ENCODE measurements at regions not wholly inside any gene's neighbourhood (a gene's known extent, or its start where the extent isn't known, plus 50 kb on each side); places are given as distances from the start of the nearest gene placed in this dataset.

- H3K9me3 ChIP-seq (ENCODE audit: control insufficient read depth in 1 of 2, insufficient read depth in 1 of 2, low read length in 2 of 2), result peaks cover 0 to 8% of the 10 kb centered on the region in 2 experiments
- H3K27ac ChIP-seq (ENCODE audit: low read depth in 1 of 2, low read length in 2 of 2), result no peak overlapping the region
- Mint-ChIP-seq H3K27ac (no peak overlapping the region), H3K27me3 (no peaks in the 10 kb centered on the region), H3K9me3 (peaks cover 5% of the 10 kb centered on the region), H3K36me3 (ENCODE audit: low read depth) (no peaks in the 10 kb centered on the region), H3K4me3 (no peak overlapping the region), H3K4me1 (ENCODE audit: low read depth) (no peaks in the 10 kb centered on the region)
- DNase-seq (no peak), ATAC-seq (ENCODE audit: poor library complexity) (no peak)
- intact Hi-C loops (cut with DNase I, micrococcal nuclease), result no loop called here
- TF ChIP-seq CTCF (IDR thresholded peaks at IDR 0.05), result no peak
- H3K4me3 ChIP-seq (ENCODE audit: low read length), result no peak overlapping the region
- POLR2A ChIA-PET, result no interaction called here
- no peaks in the 10 kb centered on the region for H3K36me3 ChIP-seq (ENCODE audit: insufficient read depth, low read length)
- H3K27me3 ChIP-seq (ENCODE audit: control insufficient read depth in 1 of 2, insufficient read depth in 2 of 2, low read length in 2 of 2), result no peaks in the 10 kb centered on the region
- no peaks in the 10 kb centered on the region for H3K4me1 ChIP-seq (ENCODE audit: insufficient read depth, low read length)
- CTCF ChIA-PET, result no interaction called here
Measured at GRCh38 chr7:51968461-51968860, 651.9 kb upstream of the COBL start.

- no peak for TF ChIP-seq CTCF (IDR thresholded peaks at IDR 0.05)
- no peaks in the 10 kb centered on the region for H3K36me3 ChIP-seq (ENCODE audit: insufficient read depth, low read length)
- H3K27me3 ChIP-seq (ENCODE audit: control insufficient read depth in 1 of 2, insufficient read depth in 2 of 2, low read length in 2 of 2), result no peaks in the 10 kb centered on the region
- ChIA-PET POLR2A (no interaction called here), CTCF (no interaction called here)
- no peaks in the 10 kb centered on the region for H3K27me3 Mint-ChIP-seq
- H3K4me3 ChIP-seq (ENCODE audit: low read length), result no peak overlapping the region
- H3K36me3 Mint-ChIP-seq (ENCODE audit: low read depth), result no peaks in the 10 kb centered on the region
- no peak overlapping the region for H3K27ac ChIP-seq (ENCODE audit: low read depth in 1 of 2, low read length in 2 of 2)
- ATAC-seq (ENCODE audit: poor library complexity), result no peak
- H3K4me1 Mint-ChIP-seq (ENCODE audit: low read depth), result no peaks in the 10 kb centered on the region
- H3K9me3 Mint-ChIP-seq, result peaks cover 10% of the 10 kb centered on the region
- no peak overlapping the region for H3K4me3 Mint-ChIP-seq
- no peak for DNase-seq
- intact Hi-C loops (cut with DNase I, micrococcal nuclease), result no loop called here
- no peaks in the 10 kb centered on the region for H3K4me1 ChIP-seq (ENCODE audit: insufficient read depth, low read length)
- H3K9me3 ChIP-seq (ENCODE audit: control insufficient read depth in 1 of 2, insufficient read depth in 1 of 2, low read length in 2 of 2), result peaks cover 4 to 9% of the 10 kb centered on the region in 2 experiments
- H3K27ac Mint-ChIP-seq, result no peak overlapping the region
Measured at GRCh38 chr7:51965454-51965853, 648.8 kb upstream of the COBL start.

- Histone ChIP-seq H3K27ac (ENCODE audit: low read depth in 1 of 2, low read length in 2 of 2) (no peak overlapping the region), H3K4me1 (ENCODE audit: insufficient read depth, low read length) (no peaks in the 10 kb centered on the region), H3K36me3 (ENCODE audit: insufficient read depth, low read length) (no peaks in the 10 kb centered on the region), H3K9me3 (ENCODE audit: control insufficient read depth in 1 of 2, insufficient read depth in 1 of 2, low read length in 2 of 2) (peaks cover 5 to 9% of the 10 kb centered on the region in 2 experiments), H3K27me3 (ENCODE audit: control insufficient read depth in 1 of 2, insufficient read depth in 2 of 2, low read length in 2 of 2) (no peaks in the 10 kb centered on the region), H3K4me3 (ENCODE audit: low read length) (no peak overlapping the region)
- Mint-ChIP-seq H3K36me3 (ENCODE audit: low read depth) (no peaks in the 10 kb centered on the region), H3K9me3 (peaks cover 18% of the 10 kb centered on the region), H3K4me1 (ENCODE audit: low read depth) (no peaks in the 10 kb centered on the region), H3K27ac (no peak overlapping the region), H3K4me3 (no peak overlapping the region), H3K27me3 (no peaks in the 10 kb centered on the region)
- ATAC-seq (ENCODE audit: poor library complexity), result no peak
- ChIA-PET CTCF (no interaction called here), POLR2A (no interaction called here)
- TF ChIP-seq CTCF (IDR thresholded peaks at IDR 0.05), result no peak
- intact Hi-C loops (cut with DNase I, micrococcal nuclease), result no loop called here
- DNase-seq, result no peak
Measured at GRCh38 chr7:51961804-51962203, 645.2 kb upstream of the COBL start.

Data from CD4-positive, alpha-beta T cell (primary cell).